HL-60 (cell line): ENCODE measurements at regions not wholly inside any gene's neighbourhood (a gene's known extent, or its start where the extent isn't known, plus 50 kb on each side); places are given as distances from the start of the nearest gene placed in this dataset.

Experiments
- DNase-seq, 2 experiments: peaks; one replicate each; pipeline ENCODE4 v3.0.0-alpha.2; 2010 to 2020; ENCODE audit warnings: low read depth in 1 of 2, low spot score in 1 of 2
- H3K27ac ChIP-seq: fragments of 250-450 bp; sonication (Bioruptor Pico); replicated peaks from 2 replicates; pipeline ENCODE4 v1.5.1; 2020; ENCODE audit warnings: mild to moderate bottlenecking, moderate library complexity
- H3K27me3 ChIP-seq: fragments of 250-450 bp; sonication (Bioruptor Pico); 2 replicates; pipeline ENCODE4 v1.5.1; 2021; ENCODE audit warnings: mild to moderate bottlenecking, moderate library complexity; ENCODE audit not compliant: insufficient read depth, poor library complexity, severe bottlenecking
- H3K4me3 ChIP-seq: replicated peaks from 2 replicates; pipeline ENCODE4 v1.5.1; 2011; ENCODE audit warnings: mild to moderate bottlenecking, control low read depth, low read length; ENCODE audit not compliant: insufficient read depth
- GABPA ChIP-seq: IDR thresholded peaks from 2 replicates; pipeline ENCODE4 v1.6.1; 2012; ENCODE audit warnings: low read depth
- POLR2AphosphoS5 ChIP-seq: IDR thresholded peaks from 2 replicates; pipeline ENCODE4 v1.6.1; 2012; ENCODE audit warnings: low read depth
- SPI1 ChIP-seq: IDR thresholded peaks from 2 replicates; pipeline ENCODE4 v1.6.1; 2012; ENCODE audit warnings: low read depth, mild to moderate bottlenecking, borderline replicate concordance
- TF ChIP-seq, protein P1 (sequence below): IDR thresholded peaks from one replicate; pipeline ENCODE4 v1.5.1; 2011; ENCODE audit warnings: low read length, control low read depth, inconsistent platforms; ENCODE audit not compliant: insufficient read depth
- TF ChIP-seq, protein P2 (sequence below): IDR thresholded peaks from 2 replicates; pipeline ENCODE4 v1.6.1; 2012; ENCODE audit warnings: low read depth; ENCODE audit not compliant: insufficient replicate concordance

DNA sequence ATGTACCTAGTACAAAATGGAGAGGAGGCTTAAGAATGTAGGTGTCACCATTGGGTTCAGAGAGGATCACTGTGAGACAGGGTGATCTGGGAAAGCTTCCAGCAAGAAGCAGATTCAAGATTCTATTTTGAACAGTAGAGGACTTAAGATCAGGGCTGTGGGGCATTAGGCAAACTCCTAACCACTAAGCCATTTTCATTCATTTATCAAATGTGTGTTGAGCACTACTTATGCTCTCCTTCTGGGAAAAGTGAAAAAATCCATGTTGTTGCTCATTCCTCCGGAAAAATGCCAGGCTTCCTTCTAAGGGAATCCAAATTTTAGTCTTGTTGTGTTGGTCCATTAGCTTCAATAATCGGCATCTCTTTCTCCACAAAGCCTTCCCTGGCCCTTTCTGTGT is 163.4 kb downstream of the NUAK1 start:
- Histone ChIP-seq H3K4me3 (no peak overlapping the region), H3K27me3 (peaks cover 3% of the 10 kb centered on the region), H3K27ac (no peak overlapping the region)
- no peak for DNase-seq
- TF ChIP-seq, protein P1, sequence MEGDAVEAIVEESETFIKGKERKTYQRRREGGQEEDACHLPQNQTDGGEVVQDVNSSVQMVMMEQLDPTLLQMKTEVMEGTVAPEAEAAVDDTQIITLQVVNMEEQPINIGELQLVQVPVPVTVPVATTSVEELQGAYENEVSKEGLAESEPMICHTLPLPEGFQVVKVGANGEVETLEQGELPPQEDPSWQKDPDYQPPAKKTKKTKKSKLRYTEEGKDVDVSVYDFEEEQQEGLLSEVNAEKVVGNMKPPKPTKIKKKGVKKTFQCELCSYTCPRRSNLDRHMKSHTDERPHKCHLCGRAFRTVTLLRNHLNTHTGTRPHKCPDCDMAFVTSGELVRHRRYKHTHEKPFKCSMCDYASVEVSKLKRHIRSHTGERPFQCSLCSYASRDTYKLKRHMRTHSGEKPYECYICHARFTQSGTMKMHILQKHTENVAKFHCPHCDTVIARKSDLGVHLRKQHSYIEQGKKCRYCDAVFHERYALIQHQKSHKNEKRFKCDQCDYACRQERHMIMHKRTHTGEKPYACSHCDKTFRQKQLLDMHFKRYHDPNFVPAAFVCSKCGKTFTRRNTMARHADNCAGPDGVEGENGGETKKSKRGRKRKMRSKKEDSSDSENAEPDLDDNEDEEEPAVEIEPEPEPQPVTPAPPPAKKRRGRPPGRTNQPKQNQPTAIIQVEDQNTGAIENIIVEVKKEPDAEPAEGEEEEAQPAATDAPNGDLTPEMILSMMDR, result no peak
- TF ChIP-seq POLR2AphosphoS5 (no peak), SPI1 (no peak)

DNA sequence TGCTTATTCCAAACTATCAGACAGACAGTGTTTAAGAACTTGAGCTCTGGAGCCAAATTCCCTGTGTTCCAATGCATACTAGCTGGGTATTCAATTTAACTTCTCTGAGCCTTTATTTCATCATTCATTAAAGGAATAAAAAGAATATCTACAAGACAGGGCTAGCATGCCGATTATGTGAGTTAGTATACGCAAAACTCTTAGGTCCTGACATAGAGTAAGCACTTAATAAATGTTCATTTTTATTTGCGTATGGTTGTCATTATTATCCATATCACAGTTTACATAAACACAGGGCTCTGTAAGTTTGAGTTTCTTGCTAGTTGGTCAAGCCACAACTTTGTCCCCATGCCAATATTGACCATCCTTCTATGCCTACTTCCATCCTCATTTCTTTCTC is 161.5 kb downstream of the NUAK1 start:
- H3K27ac ChIP-seq, result no peak overlapping the region
- DNase-seq, result no peak
- no peak for TF ChIP-seq GABPA
- TF ChIP-seq SPI1, result no peak
- TF ChIP-seq, protein P2, sequence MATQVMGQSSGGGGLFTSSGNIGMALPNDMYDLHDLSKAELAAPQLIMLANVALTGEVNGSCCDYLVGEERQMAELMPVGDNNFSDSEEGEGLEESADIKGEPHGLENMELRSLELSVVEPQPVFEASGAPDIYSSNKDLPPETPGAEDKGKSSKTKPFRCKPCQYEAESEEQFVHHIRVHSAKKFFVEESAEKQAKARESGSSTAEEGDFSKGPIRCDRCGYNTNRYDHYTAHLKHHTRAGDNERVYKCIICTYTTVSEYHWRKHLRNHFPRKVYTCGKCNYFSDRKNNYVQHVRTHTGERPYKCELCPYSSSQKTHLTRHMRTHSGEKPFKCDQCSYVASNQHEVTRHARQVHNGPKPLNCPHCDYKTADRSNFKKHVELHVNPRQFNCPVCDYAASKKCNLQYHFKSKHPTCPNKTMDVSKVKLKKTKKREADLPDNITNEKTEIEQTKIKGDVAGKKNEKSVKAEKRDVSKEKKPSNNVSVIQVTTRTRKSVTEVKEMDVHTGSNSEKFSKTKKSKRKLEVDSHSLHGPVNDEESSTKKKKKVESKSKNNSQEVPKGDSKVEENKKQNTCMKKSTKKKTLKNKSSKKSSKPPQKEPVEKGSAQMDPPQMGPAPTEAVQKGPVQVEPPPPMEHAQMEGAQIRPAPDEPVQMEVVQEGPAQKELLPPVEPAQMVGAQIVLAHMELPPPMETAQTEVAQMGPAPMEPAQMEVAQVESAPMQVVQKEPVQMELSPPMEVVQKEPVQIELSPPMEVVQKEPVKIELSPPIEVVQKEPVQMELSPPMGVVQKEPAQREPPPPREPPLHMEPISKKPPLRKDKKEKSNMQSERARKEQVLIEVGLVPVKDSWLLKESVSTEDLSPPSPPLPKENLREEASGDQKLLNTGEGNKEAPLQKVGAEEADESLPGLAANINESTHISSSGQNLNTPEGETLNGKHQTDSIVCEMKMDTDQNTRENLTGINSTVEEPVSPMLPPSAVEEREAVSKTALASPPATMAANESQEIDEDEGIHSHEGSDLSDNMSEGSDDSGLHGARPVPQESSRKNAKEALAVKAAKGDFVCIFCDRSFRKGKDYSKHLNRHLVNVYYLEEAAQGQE, result no peak
- TF ChIP-seq, protein P1, result no peak
- TF ChIP-seq POLR2AphosphoS5, result no peak
- peaks cover 3% of the 10 kb centered on the region for H3K27me3 ChIP-seq
- no peak overlapping the region for H3K4me3 ChIP-seq

DNA sequence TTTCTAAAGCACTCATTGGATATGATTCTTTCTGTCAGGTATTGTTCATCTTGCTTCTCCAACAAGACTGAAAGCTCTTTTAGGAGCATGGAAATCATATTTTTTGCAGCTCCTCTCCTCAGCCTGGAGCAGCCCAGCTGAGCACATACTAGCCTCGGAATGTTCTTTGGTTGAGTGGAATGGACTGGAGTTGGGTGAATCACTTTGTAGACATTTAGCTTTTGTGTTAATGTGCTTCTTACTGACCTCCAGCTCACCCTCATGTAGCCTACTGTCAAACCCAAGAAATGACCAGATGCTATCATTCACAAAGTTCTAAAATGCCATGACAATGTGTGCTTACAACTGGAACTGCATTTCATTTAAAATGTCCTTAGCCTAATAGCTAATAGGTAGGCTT is 161.1 kb downstream of the NUAK1 start:
- H3K4me3 ChIP-seq, result no peak overlapping the region
- TF ChIP-seq GABPA (no peak), SPI1 (no peak), POLR2AphosphoS5 (no peak)
- TF ChIP-seq, protein P2, result no peak
- TF ChIP-seq, protein P1, result no peak
- H3K27me3 ChIP-seq, result peaks cover 3% of the 10 kb centered on the region
- no peak overlapping the region for H3K27ac ChIP-seq
- no peak for DNase-seq

DNA sequence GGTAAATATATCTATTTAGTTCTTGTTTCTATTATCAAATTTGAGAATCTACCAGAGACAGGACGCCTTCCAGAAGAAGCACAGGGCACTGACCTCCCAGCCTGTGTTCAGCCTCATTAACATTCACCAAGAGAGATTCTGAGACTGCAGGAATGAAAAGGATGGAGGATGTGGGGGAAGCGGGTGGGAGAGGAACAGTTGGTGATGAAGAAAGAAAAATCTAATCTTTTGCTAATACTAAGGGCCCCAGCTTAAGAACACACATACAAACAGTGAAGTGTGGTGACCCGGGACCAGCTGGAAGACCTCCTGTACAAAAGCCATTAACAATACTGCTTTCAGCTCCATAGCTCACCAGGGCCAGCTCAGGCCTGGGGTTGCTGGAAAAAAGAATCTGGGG is 160.5 kb downstream of the NUAK1 start:
- TF ChIP-seq GABPA, result no peak
- TF ChIP-seq, protein P1, result no peak
- no peak for TF ChIP-seq SPI1
- no peak for TF ChIP-seq POLR2AphosphoS5
- TF ChIP-seq, protein P2, result no peak
- no peak for DNase-seq
- Histone ChIP-seq H3K4me3 (no peak overlapping the region), H3K27me3 (peaks cover 3% of the 10 kb centered on the region), H3K27ac (no peak overlapping the region)
